LNCAP (cell line): ENCODE measurements at regions not wholly inside any gene's neighbourhood (a gene's known extent, or its start where the extent isn't known, plus 50 kb on each side); places are given as distances from the start of the nearest gene placed in this dataset.

Experiments
- CTCF ChIP-seq: fragments of 450-650 bp; IDR thresholded peaks from 2 replicates; pipeline ENCODE4 v1.5.1; 2017; ENCODE audit warnings: mild to moderate bottlenecking

GRCh38 chr13:26967119-26968038, 204.2 kb downstream of the USP12 start:
- TF ChIP-seq CTCF: no peak

DNA sequence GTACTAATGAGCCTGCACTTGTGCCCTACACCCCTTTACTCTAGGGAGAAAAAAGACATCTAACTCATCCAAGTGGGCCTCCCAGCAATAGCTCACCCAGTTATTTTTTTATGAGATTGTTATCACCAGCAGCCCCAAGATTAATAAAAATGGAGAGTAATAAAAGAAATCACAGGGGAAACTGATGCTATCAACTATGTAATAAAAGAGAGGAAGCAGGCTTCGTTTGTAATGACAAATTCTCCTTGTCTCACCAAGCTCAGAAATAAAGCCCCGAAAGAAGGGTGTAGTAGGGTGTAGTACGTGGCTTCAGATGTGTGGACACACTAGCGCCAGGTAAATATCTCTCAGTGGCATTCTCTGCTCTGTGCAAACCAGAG, 204.9 kb downstream of the USP12 start:
- TF ChIP-seq CTCF: no peak

GRCh38 chr13:26965952-26966700, 205.5 kb downstream of the USP12 start:
- TF ChIP-seq CTCF: no peak

DNA sequence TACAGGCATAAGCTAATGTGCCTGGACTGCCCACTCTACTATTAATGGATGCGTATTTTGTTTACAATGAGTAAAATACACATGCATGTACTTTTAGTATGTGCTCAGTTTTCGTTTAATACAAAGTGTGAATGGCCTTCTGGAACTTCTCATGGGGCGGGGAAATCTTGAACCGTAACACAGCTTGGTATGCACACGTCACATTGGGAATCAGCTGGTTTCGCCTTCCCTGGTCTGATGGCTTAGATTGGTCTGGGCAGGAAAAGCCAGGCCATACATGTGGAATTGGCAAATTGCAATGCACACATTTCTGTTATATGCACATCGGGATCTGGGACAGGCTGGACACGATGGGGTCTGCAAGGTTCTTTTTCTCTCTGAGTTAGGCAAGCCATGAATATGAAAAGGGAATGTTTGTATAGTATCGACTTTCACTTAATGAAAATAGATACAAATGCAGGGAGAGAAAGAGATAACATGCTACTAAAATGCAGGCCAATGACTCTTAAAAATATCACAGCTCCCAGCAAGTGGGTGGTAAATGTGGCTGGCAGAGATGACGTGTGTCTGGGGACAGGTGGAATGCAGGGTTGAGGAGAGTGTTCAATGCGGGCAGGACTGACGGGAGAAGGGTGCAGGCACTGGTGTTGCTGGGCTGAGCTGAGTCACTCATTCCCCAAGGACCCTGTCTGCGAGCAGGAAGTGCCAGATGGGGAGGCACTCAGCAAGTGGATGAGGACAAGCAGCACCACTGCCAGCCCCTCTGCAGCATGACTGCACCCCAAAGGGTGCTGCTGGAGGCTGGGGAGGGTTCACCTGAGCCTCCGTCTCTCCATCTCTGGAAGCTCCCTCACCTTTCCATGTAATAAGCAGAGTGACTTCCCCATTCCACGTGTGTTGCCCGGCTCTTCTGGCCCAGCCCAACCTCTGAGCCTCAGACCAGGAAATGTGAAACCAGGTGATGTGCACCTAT, 204.0 kb upstream of the GPR12 start:
- no peak for TF ChIP-seq CTCF

DNA sequence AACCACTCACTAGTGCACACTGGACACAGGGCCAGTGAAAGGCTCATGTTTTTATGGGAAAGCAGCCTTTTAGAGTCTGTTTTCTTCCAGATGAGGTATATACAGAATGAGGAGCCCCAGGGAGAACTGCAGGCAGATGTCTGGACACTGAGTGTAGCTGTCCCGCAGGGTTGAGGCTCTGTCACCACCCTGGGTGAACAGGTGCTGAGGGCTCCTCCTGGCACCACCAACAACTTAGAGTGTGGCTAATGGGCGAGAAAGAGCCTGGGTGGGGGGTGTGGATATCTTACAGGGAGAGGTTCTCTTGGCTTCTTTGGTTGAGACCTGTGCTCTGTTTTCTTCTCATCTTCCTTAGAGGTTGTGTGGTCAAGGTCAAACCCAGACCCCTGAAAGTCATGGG, 202.1 kb upstream of the GPR12 start:
- no peak for TF ChIP-seq CTCF

DNA sequence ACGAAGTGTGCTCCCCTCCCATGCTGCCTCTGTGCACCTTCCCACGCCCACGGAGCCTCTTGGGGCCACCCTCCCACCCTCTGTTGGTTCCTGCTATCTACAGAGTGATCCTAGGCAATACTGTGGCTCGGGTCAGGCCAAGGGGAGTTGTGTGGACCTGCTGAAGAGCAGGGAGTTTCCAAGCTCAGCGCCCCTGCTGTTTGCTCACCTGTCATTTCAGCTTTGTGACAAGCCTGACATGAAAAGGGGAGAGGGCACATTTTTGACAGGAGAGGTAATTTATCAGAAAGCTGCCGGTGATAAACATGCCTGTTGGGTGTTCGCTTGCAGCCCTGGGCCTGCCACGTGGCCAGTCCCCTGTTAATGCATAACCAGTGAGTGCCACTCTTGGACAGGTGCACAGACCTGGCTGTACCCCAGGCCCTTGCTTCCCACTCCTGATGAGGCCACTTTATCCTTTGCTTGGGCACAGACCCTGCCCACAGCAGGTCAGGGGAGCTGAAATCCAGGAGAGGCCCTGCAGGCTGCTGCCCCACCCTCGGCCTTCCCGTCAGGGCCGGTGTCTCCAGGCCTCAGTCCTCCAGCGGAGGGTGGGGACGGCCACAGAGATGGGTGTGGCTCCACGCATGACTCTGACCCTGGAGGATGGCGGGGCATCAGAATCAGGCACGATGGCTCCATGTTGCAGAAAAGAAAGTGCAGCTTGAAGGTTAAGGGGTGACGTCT, 201.5 kb upstream of the GPR12 start:
- TF ChIP-seq CTCF: no peak

DNA sequence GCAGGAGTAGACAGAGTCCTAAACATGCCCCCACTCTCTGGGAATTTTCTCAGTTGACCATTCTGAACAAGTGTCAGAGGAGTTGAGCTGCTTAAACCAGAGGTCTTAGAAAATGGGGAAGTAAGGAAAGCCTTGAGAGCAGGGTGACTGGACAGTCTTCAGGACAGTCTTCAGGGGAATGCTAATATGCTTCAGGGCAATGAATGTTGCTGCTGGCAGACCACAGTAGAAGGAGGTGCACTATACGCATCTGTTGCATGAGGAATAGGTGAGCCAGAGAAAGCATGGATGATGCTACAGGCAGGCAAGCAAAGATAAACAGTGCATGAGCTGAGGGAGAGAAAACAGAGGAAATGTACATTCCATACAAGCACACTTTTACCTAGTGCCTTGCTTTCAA, 196.6 kb upstream of the GPR12 start:
- no peak for TF ChIP-seq CTCF
